Upper lobe of left lung (tissue), 4 donors: ENCODE measurements at regions not wholly inside any gene's neighbourhood (a gene's known extent, or its start where the extent isn't known, plus 50 kb on each side); places are given as distances from the start of the nearest gene placed in this dataset.
"Not testable (repeated sequence)": the region's sequence is repeated elsewhere in the genome, so short reads cannot be mapped to it uniquely, and the experiment has no call there.

Experiments used
- EP300 ChIP-seq, 4 donors: sonication (generic); formaldehyde crosslinking; IDR thresholded peaks; one replicate each; pipeline ENCODE4 v1.5.1; 2017; ENCODE audit warnings: antibody characterized with exemption in 4 of 4, control low read depth in 2 of 4
- POLR2A ChIP-seq, 4 donors: fragments of 450-650 bp; IDR thresholded peaks; one replicate each; pipeline ENCODE4 v1.5.1; 2016 to 2017; ENCODE audit warnings: antibody characterized with exemption in 4 of 4, mild to moderate bottlenecking in 2 of 4
- POLR2AphosphoS5 ChIP-seq, 2 donors: sonication (generic); formaldehyde crosslinking; IDR thresholded peaks; one replicate each; pipeline ENCODE4 v1.5.1; 2017; ENCODE audit warnings: antibody characterized with exemption in 2 of 2
- TF ChIP-seq, protein P1 (sequence below), 6 experiments: fragments of 450-650 bp in 4 of 6; fragments of 200-600 bp in 2 of 6; sonication (generic) in 2 of 6; IDR thresholded peaks; one replicate each; pipeline ENCODE4 v1.5.1; 2016 to 2019; ENCODE audit warnings: antibody characterized with exemption in 6 of 6

DNA sequence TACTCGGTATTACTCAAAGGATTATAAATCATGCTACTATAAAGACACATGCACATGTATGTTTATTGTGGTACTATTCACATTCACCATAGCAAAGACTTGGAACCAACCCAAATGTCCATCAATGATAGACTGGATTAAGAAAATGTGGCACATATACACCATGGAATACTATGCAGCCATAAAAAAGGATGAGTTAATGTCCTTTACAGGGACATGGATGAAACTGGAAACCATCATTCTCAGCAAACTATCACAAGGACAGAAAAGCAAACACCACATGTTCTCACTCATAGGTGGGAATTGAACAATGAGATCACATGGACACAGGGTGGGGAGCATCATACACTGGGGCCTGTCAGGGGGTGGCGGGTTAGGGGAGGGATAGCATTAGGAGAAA, 130.5 kb upstream of the SLC1A3 start:
- not testable (repeated sequence) for TF ChIP-seq POLR2A, EP300, POLR2AphosphoS5 (IDR thresholded peaks at IDR 0.05)
- TF ChIP-seq, protein P1, sequence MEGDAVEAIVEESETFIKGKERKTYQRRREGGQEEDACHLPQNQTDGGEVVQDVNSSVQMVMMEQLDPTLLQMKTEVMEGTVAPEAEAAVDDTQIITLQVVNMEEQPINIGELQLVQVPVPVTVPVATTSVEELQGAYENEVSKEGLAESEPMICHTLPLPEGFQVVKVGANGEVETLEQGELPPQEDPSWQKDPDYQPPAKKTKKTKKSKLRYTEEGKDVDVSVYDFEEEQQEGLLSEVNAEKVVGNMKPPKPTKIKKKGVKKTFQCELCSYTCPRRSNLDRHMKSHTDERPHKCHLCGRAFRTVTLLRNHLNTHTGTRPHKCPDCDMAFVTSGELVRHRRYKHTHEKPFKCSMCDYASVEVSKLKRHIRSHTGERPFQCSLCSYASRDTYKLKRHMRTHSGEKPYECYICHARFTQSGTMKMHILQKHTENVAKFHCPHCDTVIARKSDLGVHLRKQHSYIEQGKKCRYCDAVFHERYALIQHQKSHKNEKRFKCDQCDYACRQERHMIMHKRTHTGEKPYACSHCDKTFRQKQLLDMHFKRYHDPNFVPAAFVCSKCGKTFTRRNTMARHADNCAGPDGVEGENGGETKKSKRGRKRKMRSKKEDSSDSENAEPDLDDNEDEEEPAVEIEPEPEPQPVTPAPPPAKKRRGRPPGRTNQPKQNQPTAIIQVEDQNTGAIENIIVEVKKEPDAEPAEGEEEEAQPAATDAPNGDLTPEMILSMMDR (IDR thresholded peaks at IDR 0.05): not testable (repeated sequence)
